Glutamatergic neuron (in vitro differentiated cells): ENCODE measurements at regions not wholly inside any gene's neighbourhood (a gene's known extent, or its start where the extent isn't known, plus 50 kb on each side); places are given as distances from the start of the nearest gene placed in this dataset.

ENCODE experiments used
- DNase-seq: peaks from one replicate; pipeline ENCODE4 v3.0.0; 2022
- H3K27ac Mint-ChIP-seq: one replicate; pipeline ENCODE4 v1.8.0; 2020; ENCODE audit warnings: mild to moderate bottlenecking, mixed read lengths, inconsistent platforms; ENCODE audit not compliant: unreplicated experiment
- H3K27me3 Mint-ChIP-seq: one replicate; pipeline ENCODE4 v1.8.0; 2020; ENCODE audit warnings: mild to moderate bottlenecking, moderate library complexity, mixed read lengths, inconsistent platforms; ENCODE audit not compliant: unreplicated experiment
- H3K36me3 Mint-ChIP-seq: one replicate; pipeline ENCODE4 v1.8.0; 2020; ENCODE audit warnings: mild to moderate bottlenecking, mixed read lengths, inconsistent platforms; ENCODE audit not compliant: unreplicated experiment
- H3K4me1 Mint-ChIP-seq: one replicate; pipeline ENCODE4 v1.8.0; 2020; ENCODE audit warnings: mild to moderate bottlenecking, low read depth, mixed read lengths, inconsistent platforms; ENCODE audit not compliant: unreplicated experiment
- H3K4me3 Mint-ChIP-seq: one replicate; pipeline ENCODE4 v1.8.0; 2020; ENCODE audit warnings: mild to moderate bottlenecking, mixed read lengths, inconsistent platforms; ENCODE audit not compliant: unreplicated experiment
- H3K9me3 Mint-ChIP-seq: one replicate; pipeline ENCODE4 v1.8.0; 2020; ENCODE audit warnings: mild to moderate bottlenecking, moderate library complexity, mixed read lengths, inconsistent platforms; ENCODE audit not compliant: unreplicated experiment
- TF ChIP-seq, protein P1 (sequence below): fragments of 200-600 bp; sonication (generic); IDR thresholded peaks from one replicate; pipeline ENCODE4 v1.5.0; 2021; ENCODE audit not compliant: partially characterized antibody, unreplicated experiment

DNA sequence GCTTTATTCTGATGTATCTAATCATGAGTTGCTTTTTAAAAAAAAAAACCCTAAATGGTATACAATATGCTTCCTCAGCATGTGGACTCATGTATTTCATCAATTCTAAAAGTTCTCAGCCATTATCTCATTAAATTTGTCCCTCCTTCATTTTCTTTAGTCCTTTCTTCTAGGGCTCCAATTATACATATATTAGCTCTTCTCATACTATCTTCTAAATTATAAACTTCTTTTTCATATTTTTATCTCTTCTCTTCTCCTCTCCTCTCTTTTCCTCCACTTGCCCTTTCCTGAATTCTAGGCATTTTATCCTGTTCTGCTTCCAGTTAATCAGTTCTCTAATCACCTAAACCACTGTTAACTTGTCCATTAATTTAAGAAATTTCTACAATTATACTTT is 55.0 kb upstream of the IL33 start:
- TF ChIP-seq, protein P1, sequence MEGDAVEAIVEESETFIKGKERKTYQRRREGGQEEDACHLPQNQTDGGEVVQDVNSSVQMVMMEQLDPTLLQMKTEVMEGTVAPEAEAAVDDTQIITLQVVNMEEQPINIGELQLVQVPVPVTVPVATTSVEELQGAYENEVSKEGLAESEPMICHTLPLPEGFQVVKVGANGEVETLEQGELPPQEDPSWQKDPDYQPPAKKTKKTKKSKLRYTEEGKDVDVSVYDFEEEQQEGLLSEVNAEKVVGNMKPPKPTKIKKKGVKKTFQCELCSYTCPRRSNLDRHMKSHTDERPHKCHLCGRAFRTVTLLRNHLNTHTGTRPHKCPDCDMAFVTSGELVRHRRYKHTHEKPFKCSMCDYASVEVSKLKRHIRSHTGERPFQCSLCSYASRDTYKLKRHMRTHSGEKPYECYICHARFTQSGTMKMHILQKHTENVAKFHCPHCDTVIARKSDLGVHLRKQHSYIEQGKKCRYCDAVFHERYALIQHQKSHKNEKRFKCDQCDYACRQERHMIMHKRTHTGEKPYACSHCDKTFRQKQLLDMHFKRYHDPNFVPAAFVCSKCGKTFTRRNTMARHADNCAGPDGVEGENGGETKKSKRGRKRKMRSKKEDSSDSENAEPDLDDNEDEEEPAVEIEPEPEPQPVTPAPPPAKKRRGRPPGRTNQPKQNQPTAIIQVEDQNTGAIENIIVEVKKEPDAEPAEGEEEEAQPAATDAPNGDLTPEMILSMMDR: no peak
- Mint-ChIP-seq H3K4me1 (no peaks in the 10 kb centered on the region), H3K27me3 (no peaks in the 10 kb centered on the region), H3K9me3 (peaks cover 2% of the 10 kb centered on the region), H3K4me3 (no peak overlapping the region), H3K27ac (no peak overlapping the region), H3K36me3 (no peaks in the 10 kb centered on the region)
- no peak for DNase-seq

DNA sequence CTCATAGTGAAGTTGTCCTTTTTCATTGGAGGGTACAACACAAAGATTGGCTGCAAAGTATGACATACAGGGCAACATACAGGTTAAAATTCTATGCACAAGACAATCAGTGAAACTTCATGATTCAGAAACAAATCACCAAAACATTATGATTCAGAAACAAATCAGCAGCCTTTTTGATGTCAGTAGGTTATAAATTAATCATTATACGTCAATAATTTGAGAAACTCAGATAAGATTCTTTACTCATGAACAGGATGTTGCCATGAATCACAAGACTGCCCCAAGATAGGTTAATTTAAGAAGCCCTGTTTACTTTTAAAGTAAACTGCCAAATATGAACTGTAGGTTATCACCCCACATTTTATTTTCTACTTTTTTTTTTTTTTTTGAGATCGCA is 62.2 kb upstream of the IL33 start:
- no peak for DNase-seq
- Mint-ChIP-seq H3K4me3 (no peak overlapping the region), H3K36me3 (no peaks in the 10 kb centered on the region), H3K27me3 (no peaks in the 10 kb centered on the region), H3K9me3 (no peaks in the 10 kb centered on the region), H3K27ac (no peak overlapping the region), H3K4me1 (no peaks in the 10 kb centered on the region)
- TF ChIP-seq, protein P1: no peak

DNA sequence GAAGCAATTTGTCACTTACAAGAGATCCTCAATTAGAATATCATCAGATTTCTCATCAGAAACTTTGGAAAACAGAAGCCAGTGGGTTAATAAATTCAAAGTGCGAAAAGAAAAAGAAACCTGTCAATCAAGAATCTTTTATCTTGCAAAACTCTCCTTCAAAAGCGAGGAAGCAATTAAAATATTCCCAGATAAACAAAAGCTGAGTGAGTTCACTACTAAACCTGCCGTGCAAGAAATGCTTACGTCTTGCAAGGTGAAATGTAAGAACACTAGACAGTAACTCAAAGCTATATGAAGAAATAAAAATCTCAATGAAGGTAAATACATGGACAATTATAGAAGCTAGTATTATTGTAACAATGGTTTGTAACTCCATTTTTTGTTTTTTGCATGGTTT is 62.8 kb upstream of the IL33 start:
- TF ChIP-seq, protein P1: no peak
- Mint-ChIP-seq H3K4me3 (no peak overlapping the region), H3K27ac (no peak overlapping the region), H3K9me3 (no peaks in the 10 kb centered on the region), H3K27me3 (no peaks in the 10 kb centered on the region), H3K36me3 (no peaks in the 10 kb centered on the region), H3K4me1 (no peaks in the 10 kb centered on the region)
- no peak for DNase-seq

DNA sequence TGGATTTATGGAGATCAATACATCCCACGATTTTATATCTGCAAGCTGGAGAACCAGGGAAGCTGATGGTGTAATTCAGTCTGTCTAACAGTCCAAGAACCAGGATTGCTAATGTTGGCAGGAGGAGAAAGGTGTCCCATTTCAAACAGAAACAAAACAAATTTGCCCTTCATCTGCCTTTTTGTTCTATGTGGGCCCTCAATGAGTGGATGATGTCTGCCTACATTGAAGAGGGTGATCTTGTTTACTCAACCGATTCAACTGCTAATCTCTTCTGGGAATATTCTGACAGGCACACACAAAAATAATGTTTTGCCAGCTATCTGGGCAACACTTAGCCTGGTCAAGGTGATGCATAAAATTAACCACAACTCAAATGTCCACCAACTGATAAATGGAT is 65.1 kb upstream of the IL33 start:
- no peaks in the 10 kb centered on the region for H3K4me1 Mint-ChIP-seq
- no peak overlapping the region for H3K27ac Mint-ChIP-seq

DNA sequence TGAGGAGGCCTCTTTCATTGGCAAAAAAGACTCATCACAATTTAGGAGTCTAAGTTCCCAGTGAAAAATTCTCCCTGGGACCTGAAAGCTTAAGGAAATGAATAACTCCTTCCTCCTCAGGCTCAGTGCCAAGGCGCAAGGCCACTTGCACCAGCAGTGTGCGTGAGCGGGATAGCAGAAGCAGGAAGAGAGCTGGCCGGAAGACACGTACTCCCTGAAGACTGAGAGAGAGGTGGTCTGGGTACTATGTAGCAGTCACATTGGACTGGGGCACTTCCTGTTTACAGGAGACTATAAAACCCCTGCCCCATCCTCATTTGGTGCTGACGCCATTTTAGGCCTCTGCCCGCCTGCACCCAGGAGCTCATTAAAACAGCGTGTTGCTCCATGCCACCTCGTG is 66.3 kb upstream of the IL33 start:
- H3K27ac Mint-ChIP-seq: no peak overlapping the region
- H3K27me3 Mint-ChIP-seq: no peaks in the 10 kb centered on the region
- TF ChIP-seq, protein P1: no peak
- H3K36me3 Mint-ChIP-seq: no peaks in the 10 kb centered on the region
- no peaks in the 10 kb centered on the region for H3K9me3 Mint-ChIP-seq
- H3K4me1 Mint-ChIP-seq: no peaks in the 10 kb centered on the region
- no peak for DNase-seq
- no peak overlapping the region for H3K4me3 Mint-ChIP-seq

More for the DNA sequence above, 65.1 kb upstream of the IL33 start:
- H3K4me3 Mint-ChIP-seq: no peak overlapping the region
- H3K36me3 Mint-ChIP-seq: no peaks in the 10 kb centered on the region
- no peaks in the 10 kb centered on the region for H3K27me3 Mint-ChIP-seq
- H3K9me3 Mint-ChIP-seq: no peaks in the 10 kb centered on the region
- TF ChIP-seq, protein P1: no peak
- DNase-seq: no peak
